GM12801 (cell line): ENCODE measurements at regions not wholly inside any gene's neighbourhood (a gene's known extent, or its start where the extent isn't known, plus 50 kb on each side); places are given as distances from the start of the nearest gene placed in this dataset.

Experiments
- CTCF ChIP-seq: IDR thresholded peaks from one replicate; pipeline ENCODE4 v1.5.1; 2011; ENCODE audit warnings: control low read depth; ENCODE audit not compliant: insufficient read length; ENCODE audit errors: extremely low read depth

GRCh38 chr5:133753856-133754255, 141.5 kb upstream of the FSTL4 start:
- no peak for TF ChIP-seq CTCF

GRCh38 chr5:133751846-133752245, 139.5 kb upstream of the FSTL4 start:
- no peak for TF ChIP-seq CTCF

GRCh38 chr5:133751421-133751820, 139.1 kb upstream of the FSTL4 start:
- no peak for TF ChIP-seq CTCF

- no peak for TF ChIP-seq CTCF
Observed at GRCh38 chr5:133750856-133751255, 138.5 kb upstream of the FSTL4 start.

GRCh38 chr5:133750356-133750755, 138.0 kb upstream of the FSTL4 start:
- no peak for TF ChIP-seq CTCF

GRCh38 chr5:133749331-133749985, 137.1 kb upstream of the FSTL4 start:
- TF ChIP-seq CTCF: no peak

- no peak for TF ChIP-seq CTCF
Observed at GRCh38 chr5:133746834-133747233, 134.5 kb upstream of the FSTL4 start.
